ENCODE measurements at regions not wholly inside any gene's neighbourhood (a gene's known extent, or its start where the extent isn't known, plus 50 kb on each side); places are given as distances from the start of the nearest gene placed in this dataset.

- TF ChIP-seq CTCF (IDR thresholded peaks at IDR 0.05) (no peak), POLR2A (IDR thresholded peaks at IDR 0.05) (no peak)
Observed at GRCh38 chr5:92145852-92146251, 762.7 kb upstream of the ARRDC3 start.

Data from heart left ventricle (tissue), 13 donors.